ES-I3 (cell line): ENCODE measurements at regions not wholly inside any gene's neighbourhood (a gene's known extent, or its start where the extent isn't known, plus 50 kb on each side); places are given as distances from the start of the nearest gene placed in this dataset.
"Not testable (repeated sequence)": the region's sequence is repeated elsewhere in the genome, so short reads cannot be mapped to it uniquely, and the experiment has no call there.

Experiments used
- H3K36me3 ChIP-seq: 2 replicates; pipeline ENCODE4 v1.6.1; 2013; ENCODE audit warnings: mild to moderate bottlenecking, low read length, control low read depth, moderate library complexity; ENCODE audit not compliant: insufficient read depth
- H3K4me1 ChIP-seq: 2 replicates; pipeline ENCODE4 v1.6.1; 2013; ENCODE audit warnings: mild to moderate bottlenecking, control low read depth, low read length; ENCODE audit not compliant: insufficient read depth
- H3K9ac ChIP-seq: 2 replicates; pipeline ENCODE4 v1.6.1; 2013; ENCODE audit warnings: low read depth, mild to moderate bottlenecking, low read length, moderate library complexity
- H3K9me3 ChIP-seq: 2 replicates; pipeline ENCODE4 v1.6.1; 2013; ENCODE audit warnings: mild to moderate bottlenecking, low read length, moderate library complexity; ENCODE audit not compliant: control insufficient read depth, insufficient read depth

DNA sequence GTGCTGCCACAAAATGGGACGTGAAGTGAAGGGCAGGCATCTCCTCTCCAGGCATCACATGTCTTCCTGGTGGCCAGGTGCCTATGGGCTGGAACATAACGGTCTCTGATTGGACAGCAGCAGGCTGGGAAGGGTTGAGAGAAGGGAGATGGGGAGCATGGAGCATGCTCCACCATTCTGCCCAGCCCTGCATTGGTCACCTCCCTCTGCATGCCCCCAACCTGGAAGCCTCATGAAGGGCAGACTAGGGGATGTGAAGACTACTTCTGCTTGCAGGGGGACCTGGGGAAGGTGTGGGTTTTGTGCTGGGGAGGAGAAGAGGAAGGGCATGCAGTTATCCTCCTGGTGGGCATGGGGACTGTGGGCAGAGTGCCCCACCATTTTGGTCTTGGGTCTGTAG is 782.2 kb downstream of the TBC1D22A start:
- Histone ChIP-seq H3K36me3 (no peaks in the 10 kb centered on the region), H3K9me3 (no peaks in the 10 kb centered on the region), H3K4me1 (no peaks in the 10 kb centered on the region), H3K9ac (no peak overlapping the region)

DNA sequence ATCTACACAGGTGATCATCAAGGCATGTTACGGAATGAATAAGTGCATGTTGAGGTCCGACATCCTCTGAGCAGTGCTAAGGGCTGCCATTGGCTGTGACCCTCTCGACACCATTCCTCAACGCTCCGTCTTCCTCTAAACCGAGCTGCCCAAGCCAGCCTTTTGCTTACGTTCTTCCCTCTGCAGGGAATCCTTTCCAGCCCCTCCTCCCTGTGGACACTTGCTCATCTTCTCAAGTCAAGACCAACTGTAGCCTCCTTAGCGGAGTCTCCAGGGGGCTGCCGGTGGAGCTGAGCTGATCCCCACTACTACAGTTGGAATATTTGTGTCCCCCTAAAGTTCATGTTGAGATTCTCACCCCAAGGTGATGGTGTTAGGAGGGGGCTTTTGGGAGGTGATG is 781.0 kb downstream of the TBC1D22A start:
- Histone ChIP-seq H3K4me1 (no peaks in the 10 kb centered on the region), H3K9ac (no peak overlapping the region), H3K9me3 (no peaks in the 10 kb centered on the region), H3K36me3 (no peaks in the 10 kb centered on the region)

DNA sequence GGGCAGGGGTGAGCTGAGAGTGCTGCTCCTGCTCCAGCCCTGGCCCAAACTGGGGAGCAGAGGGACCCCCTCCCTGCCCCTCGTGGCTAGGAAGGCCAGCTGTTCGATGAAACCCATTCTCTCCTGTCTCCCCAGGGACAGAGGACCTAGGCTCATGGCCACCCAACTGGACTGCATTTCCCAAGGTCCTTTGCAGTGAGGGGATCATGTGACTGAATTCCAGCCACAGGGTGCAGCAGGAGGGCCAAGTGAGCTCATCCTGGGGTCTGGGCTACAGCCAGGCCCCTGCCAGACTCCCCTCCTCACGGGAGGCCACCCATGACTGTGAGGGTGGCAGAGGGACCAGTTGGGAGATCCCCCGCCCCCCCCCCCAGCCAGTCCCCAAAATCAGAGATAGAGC is 777.6 kb downstream of the TBC1D22A start:
- Histone ChIP-seq H3K9me3 (no peaks in the 10 kb centered on the region), H3K9ac (no peak overlapping the region), H3K36me3 (no peaks in the 10 kb centered on the region), H3K4me1 (no peaks in the 10 kb centered on the region)

DNA sequence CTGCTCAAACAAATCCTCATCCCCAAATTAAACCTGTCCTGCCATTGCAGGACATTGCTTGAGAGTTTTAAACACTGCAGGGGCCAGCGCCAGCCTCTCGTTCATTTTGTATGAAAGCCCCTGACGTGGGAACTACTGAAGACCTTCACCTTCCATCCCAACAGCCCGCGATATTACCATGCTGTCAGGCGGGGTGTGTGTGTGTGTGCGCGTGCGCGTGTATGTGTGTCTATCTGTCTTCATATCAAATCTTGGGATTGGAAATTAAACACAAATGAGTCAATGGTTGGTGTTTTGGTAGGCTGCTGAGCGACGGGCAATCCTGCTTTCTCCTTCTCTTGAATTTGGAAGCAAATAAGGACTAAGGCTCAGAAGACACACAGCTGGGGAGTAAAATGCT is 776.9 kb downstream of the TBC1D22A start:
- no peaks in the 10 kb centered on the region for H3K4me1 ChIP-seq
- no peaks in the 10 kb centered on the region for H3K36me3 ChIP-seq
- H3K9ac ChIP-seq = no peak overlapping the region
- H3K9me3 ChIP-seq = no peaks in the 10 kb centered on the region

DNA sequence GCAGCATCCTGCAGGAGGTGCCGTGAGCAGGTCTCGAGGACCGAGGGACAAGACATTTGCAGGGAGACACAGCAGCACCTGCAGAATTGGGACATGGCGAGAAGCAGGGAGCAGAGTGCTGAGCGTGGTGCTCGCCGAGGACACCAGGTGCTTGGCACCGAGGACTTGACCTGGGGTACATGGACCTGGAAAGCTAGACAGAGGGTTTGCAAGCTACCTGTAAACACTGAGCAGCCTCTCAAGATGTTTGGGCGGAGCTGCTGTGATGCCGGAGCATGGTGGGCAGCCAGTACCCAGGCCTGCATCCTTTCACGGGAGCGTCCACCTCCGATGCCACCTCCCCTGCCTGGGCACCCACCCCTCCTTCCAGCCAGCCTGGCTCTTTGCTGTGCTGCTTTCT is 773.2 kb downstream of the TBC1D22A start:
- H3K9me3 ChIP-seq = no peaks in the 10 kb centered on the region
- H3K4me1 ChIP-seq = no peaks in the 10 kb centered on the region
- no peaks in the 10 kb centered on the region for H3K36me3 ChIP-seq
- no peak overlapping the region for H3K9ac ChIP-seq

DNA sequence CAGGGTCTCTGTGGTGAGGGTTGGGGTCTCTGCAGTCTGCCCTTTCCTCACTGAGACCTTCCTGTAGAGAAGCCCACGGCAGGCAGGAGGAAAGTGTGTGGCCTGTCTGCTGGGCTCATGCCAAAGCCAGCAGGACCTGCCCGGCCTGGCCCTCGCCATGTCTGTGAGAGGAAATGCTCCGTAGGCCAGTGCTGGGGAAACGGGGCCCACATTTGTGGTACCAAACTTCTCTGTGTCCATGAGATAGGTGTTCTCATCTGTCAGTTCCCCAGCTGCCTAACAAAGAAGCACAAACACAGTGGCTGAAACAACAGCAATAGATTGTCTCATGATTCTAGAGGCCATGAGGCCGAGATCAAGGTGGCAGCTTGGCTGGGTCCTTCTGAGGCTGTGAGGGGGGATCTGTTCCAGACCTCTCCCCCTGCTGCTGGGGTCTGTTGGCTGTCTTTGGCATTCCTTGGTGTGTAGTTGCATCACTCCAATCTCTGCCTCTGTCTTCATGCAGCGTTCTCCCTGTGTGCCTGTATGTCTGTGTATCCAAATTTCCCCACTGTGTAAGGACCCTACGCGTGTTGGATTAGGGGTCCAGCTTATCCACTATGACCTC is 772.5 kb downstream of the TBC1D22A start:
- H3K36me3 ChIP-seq = no peaks in the 10 kb centered on the region
- no peaks in the 10 kb centered on the region for H3K9me3 ChIP-seq
- no peaks in the 10 kb centered on the region for H3K4me1 ChIP-seq
- no peak overlapping the region for H3K9ac ChIP-seq

DNA sequence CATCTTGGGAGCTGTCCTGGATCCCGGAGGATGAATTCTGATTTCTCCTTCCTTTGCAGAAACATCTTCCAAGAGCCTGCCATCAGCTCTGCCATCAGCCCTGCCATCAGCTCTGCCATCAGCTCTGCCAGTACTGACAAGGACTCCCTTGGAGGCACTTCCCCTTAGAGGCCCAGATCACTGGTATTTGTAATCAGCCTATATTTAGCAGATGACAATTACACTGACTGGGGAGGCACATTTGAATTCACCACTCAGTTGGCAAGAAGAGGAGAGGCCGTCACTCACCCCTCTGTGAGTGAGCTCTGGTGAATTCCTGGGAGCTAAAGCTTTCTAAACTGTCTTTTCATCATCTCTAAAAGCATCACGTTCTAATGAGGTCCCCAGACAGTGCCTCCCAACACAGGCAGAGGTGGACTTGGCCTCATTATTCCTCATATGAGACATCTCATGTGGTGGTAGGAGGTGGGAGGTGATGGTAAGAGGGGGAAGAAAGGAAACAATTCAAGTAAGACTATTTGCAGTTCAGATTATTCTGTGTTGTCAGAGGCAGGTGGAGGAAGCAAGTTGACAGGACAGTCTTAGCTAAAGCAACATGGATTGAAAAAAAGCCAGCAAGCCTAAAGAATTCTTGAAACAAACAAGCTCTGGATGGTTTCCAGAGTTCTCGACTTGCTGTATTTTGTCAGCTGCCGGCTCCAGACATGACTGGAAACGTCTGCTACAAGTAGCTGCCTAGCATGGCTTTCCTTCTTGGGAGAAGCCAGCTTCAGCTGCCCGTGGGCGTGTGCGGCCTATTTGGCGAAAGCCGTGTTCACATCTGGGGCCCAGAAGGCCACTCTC is 771.7 kb downstream of the TBC1D22A start:
- no peak overlapping the region for H3K9ac ChIP-seq
- no peaks in the 10 kb centered on the region for H3K36me3 ChIP-seq
- no peaks in the 10 kb centered on the region for H3K4me1 ChIP-seq
- no peaks in the 10 kb centered on the region for H3K9me3 ChIP-seq

DNA sequence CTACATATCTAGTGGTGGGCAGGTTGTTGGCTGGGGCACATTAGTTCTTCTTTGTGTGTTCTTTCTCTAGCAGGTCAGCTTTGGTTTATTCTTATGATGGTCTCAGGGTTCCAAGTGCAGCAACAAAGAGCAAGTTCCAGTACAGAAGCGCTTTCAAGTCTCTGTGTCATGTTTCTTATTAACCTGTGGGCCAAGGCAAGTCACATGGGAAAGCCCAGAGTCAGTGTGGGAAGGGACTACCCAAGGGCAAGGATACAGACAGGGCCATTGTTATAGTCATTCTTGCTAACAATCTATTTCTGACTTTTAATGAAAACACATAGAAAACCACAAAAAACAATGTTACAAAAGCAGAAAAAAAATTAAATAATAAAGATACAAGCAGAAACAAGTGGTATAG is 754.6 kb downstream of the TBC1D22A start:
- no peaks in the 10 kb centered on the region for H3K9me3 ChIP-seq
- H3K36me3 ChIP-seq = no peaks in the 10 kb centered on the region
- H3K4me1 ChIP-seq = no peaks in the 10 kb centered on the region
- H3K9ac ChIP-seq = no peak overlapping the region

DNA sequence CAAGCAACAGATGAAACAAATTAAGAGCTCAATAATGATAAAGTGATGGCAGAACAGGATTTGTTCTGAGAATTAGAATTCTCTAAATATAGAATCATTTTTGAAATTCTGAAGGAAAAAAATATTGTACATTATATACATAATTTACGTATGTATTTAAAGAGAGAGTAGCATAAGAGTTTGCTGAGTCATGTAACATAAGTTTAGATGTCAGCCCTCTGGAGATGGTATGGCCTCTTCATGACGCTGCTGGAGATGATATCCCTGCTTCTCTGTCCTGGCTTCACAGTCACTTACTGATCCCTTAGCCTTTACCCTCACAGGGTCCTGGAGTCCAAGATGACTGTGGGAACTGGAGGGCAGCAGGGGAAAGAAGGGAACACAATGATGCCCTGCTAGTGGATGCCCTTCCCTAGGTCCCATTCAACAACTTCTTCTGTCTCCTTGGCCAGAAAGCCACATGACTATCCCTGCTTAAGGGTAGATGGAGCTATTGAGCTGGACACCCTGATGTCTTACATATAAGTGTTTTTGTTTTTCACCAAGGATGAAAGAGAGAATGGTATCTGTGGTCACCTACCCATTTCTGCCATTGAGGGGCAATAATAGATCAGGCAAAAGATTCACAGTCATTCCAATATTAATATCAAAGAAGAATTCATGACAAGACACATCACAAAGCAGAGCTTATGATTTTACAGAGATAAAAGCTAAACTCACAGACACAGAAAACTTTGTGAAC is 753.1 kb downstream of the TBC1D22A start:
- no peak overlapping the region for H3K9ac ChIP-seq
- H3K36me3 ChIP-seq = no peaks in the 10 kb centered on the region
- no peaks in the 10 kb centered on the region for H3K4me1 ChIP-seq
- H3K9me3 ChIP-seq = no peaks in the 10 kb centered on the region

DNA sequence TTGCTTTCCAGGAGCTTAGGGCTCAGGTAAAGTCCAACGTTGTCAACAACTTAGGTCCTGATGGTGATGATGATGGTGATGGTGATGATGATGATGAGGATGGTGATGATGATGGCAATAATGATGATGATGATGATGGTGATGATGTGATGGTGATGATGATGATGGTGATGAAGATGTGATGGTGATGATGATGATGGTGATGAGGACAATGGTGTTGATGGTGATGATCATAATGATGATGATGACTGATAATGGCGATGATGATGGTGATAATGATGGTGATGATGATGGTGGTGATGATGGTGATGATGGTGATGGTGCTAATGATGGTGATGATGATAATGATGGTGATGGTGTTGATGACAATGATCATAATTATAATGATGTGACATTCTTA is 750.2 kb downstream of the TBC1D22A start:
- Histone ChIP-seq H3K9ac (no peak overlapping the region), H3K36me3 (no peaks in the 10 kb centered on the region), H3K9me3 (no peaks in the 10 kb centered on the region), H3K4me1 (no peaks in the 10 kb centered on the region)

DNA sequence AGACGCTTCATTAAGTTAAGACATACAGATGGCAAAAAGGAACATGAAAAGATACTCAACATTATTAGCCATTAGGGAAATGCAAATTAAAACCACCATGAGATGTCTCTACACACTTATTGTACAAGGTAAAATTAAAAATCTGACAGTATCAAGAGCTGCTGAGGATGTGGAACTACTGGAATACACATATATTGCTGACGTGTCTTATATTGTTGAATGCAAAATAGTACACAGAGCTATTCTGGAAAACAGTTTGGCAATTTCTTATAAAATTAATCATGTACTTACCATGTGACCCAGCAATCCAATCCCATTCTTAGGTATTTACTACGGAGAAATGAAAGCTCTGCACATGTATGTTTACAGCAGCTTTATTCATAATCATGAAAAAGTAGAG is 742.5 kb downstream of the TBC1D22A start:
- no peaks in the 10 kb centered on the region for H3K36me3 ChIP-seq
- no peaks in the 10 kb centered on the region for H3K4me1 ChIP-seq
- H3K9me3 ChIP-seq = no peaks in the 10 kb centered on the region
- no peak overlapping the region for H3K9ac ChIP-seq

DNA sequence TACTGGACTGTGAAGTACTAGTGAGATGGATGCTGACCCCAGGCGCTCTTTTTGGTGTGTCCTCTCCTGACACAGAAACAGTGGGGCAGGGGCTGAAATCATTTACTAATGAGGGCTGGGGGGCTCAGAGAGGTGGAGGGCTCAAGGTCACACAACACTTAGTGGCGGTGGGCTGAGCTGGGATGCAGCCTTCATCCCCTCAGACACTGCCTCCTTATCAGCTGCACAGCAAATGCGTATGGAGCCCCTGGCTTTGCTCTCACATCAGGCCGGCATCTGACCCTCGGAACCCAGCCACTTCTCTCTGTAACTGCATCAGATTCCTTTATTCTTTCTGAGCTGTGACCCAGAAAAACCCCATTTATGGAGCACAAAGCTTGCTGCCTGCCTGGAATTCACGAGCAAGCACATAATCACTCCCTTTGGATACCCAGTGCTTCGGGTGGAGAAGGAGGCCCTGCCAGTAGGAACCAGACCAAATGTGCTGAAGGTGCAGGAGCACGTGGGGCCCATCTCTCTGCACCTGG is 736.6 kb downstream of the TBC1D22A start:
- H3K9ac ChIP-seq = no peak overlapping the region
- H3K4me1 ChIP-seq = no peaks in the 10 kb centered on the region
- H3K36me3 ChIP-seq = no peaks in the 10 kb centered on the region
- no peaks in the 10 kb centered on the region for H3K9me3 ChIP-seq

DNA sequence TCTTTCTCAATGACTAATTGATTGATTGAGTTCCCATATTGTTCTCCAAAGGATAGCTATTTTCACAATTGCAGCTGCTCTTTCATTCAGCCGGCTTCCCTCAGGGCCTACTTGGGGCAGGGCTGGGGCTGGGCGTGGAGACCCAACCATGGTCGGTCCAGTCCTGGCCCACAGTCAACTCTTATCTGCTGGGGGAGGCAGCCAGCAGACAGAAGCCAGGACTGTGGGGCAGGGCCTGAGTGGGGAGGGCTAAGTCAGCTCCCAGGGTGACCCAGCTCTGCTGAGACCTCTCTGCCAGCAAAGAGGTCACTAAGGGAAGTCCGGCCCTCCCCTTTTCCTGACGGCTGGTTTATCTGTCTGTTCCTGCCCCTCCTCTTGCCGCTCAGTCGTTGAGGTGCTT is 735.2 kb downstream of the TBC1D22A start:
- Histone ChIP-seq H3K9me3 (no peaks in the 10 kb centered on the region), H3K4me1 (no peaks in the 10 kb centered on the region), H3K9ac (no peak overlapping the region), H3K36me3 (no peaks in the 10 kb centered on the region)

DNA sequence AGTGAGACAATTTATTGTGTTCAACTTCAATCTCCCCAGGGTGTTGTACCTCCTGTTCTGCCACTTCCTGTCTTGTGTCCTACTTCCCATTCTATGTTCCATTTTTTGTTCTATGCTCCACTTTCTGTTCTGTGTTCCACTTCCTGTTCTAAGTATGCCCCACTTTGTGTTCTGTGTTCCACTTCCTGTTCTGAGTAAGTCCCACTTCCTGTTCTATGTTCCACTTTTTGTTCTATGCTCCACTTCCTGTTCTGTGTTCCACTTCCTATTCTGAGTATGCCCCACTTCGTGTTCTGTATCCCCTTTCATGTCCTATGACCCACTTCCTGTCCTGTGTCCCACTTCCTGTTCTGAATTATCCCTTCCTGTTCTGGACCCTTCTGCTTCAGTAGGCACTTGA is 732.7 kb downstream of the TBC1D22A start:
- no peaks in the 10 kb centered on the region for H3K4me1 ChIP-seq
- H3K9ac ChIP-seq = no peak overlapping the region
- H3K9me3 ChIP-seq = no peaks in the 10 kb centered on the region
- no peaks in the 10 kb centered on the region for H3K36me3 ChIP-seq

DNA sequence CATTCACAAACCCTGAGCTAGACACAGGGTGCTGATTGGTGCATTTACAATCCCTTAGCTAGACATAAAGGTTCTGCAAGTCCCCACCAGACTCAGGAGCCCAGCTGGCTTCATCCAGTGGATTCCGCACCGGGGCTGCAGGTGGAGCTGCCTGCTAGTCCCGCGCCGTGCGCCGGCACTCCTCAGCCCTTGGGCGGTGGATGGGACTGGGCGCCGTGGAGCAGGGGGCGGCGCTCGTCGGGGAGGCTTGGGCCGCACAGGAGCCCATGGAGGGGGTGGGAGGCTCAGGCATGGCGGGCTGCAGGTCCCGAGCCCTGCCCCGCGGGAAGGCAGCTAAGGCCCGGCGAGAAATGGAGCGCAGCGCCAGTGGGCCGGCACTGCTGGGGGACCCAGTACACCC is 725.7 kb downstream of the TBC1D22A start:
- not testable (repeated sequence) for H3K36me3 ChIP-seq, H3K4me1 ChIP-seq, H3K9me3 ChIP-seq, H3K9ac ChIP-seq
